ENCODE measurements at regions not wholly inside any gene's neighbourhood (a gene's known extent, or its start where the extent isn't known, plus 50 kb on each side); places are given as distances from the start of the nearest gene placed in this dataset.

DNA sequence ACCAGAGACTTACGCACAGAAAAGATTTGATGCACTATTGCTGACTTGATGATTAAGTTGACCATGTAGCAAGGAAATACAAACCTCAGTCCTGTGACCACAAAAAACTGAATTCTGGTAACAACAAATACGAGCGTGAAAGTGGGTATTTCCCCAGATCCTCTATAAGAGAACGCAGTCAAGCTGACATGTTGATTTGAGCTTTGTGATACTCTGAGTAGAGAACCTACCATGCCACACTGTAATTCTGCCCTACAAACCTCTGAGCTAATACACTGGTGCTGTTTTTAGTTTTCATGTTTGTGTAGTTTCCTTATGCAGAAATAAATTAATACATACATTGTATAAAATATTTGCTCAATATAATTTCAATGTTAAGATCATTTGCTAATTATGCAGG is 565.6 kb upstream of the EPHA5 start:
- Histone ChIP-seq H3K27ac (no peak overlapping the region), H3K36me3 (replicated peaks in 1 of 2; ENCODE audit: insufficient read depth in 1 of 2, low read depth in 2 of 2) (no peaks in the 10 kb centered on the region), H3K4me3 (no peak overlapping the region), H3K4me1 (no peaks in the 10 kb centered on the region), H3K9me3 (no peaks in the 10 kb centered on the region), H3K27me3 (no peaks in the 10 kb centered on the region)
- intact Hi-C loops (cut with DNase I) = no loop called here
- no peak for ATAC-seq
- WGBS, 2 donors = 67 to 71% methylated on average over 4 of the region's 4 CpGs
- TF ChIP-seq, protein P1, sequence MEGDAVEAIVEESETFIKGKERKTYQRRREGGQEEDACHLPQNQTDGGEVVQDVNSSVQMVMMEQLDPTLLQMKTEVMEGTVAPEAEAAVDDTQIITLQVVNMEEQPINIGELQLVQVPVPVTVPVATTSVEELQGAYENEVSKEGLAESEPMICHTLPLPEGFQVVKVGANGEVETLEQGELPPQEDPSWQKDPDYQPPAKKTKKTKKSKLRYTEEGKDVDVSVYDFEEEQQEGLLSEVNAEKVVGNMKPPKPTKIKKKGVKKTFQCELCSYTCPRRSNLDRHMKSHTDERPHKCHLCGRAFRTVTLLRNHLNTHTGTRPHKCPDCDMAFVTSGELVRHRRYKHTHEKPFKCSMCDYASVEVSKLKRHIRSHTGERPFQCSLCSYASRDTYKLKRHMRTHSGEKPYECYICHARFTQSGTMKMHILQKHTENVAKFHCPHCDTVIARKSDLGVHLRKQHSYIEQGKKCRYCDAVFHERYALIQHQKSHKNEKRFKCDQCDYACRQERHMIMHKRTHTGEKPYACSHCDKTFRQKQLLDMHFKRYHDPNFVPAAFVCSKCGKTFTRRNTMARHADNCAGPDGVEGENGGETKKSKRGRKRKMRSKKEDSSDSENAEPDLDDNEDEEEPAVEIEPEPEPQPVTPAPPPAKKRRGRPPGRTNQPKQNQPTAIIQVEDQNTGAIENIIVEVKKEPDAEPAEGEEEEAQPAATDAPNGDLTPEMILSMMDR (IDR thresholded peaks at IDR 0.05) = no peak
- no peak for TF ChIP-seq POLR2A (IDR thresholded peaks at IDR 0.05)
- no peak for DNase-seq

DNA sequence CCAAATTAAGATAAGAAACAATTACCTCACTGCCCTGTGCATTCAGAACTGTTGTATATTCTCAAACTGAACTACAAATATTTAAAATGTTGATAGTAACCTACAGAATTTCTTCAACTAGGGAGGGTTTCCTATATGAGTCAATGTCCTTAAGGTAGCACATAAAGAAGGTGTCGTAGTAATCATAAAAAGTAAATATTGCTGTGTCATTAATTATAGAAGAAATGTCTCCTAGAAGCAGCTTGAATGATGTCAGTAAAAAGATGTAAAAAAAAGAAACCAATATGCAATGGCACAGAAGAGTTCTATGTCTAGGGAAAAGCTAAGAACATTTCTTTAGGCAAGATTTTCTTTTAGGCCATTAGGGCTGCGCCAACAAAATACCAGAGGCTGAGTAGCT is 559.6 kb upstream of the EPHA5 start:
- H3K4me3 ChIP-seq = no peak overlapping the region
- no peak for ATAC-seq
- H3K9me3 ChIP-seq = no peaks in the 10 kb centered on the region
- no peaks in the 10 kb centered on the region for H3K4me1 ChIP-seq
- no peak overlapping the region for H3K27ac ChIP-seq
- no peak for TF ChIP-seq POLR2A (IDR thresholded peaks at IDR 0.05)
- TF ChIP-seq, protein P1 (IDR thresholded peaks at IDR 0.05) = no peak
- H3K36me3 ChIP-seq (replicated peaks in 1 of 2; ENCODE audit: insufficient read depth in 1 of 2, low read depth in 2 of 2) = no peaks in the 10 kb centered on the region
- 57 to 63% methylated on average over 2 of the region's 2 CpGs for WGBS, 2 donors
- no peak for DNase-seq
- H3K27me3 ChIP-seq = no peaks in the 10 kb centered on the region
- intact Hi-C loops (cut with DNase I) = no loop called here

DNA sequence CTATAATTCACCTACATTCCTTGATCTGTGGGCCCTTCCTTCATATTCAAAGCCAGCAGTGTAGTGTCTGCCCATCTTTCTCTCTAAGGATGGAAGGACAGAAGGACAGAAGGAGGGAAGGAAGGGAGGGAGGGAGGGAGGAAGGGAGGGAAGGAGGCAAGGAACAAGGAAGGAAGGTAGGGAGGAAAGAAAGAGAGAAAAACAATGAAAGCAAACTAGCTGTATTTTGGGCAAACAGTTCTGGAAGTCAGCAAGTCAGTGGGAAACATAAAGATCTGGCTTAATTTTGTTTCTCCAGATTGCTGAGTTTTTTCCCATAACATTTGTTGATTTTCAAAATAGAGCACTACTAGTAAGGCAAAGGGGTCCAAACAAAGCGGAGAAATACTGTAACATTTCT is 555.2 kb upstream of the EPHA5 start:
- intact Hi-C loops (cut with DNase I) = no loop called here
- Histone ChIP-seq H3K27me3 (no peaks in the 10 kb centered on the region), H3K4me3 (no peak overlapping the region), H3K36me3 (replicated peaks in 1 of 2; ENCODE audit: insufficient read depth in 1 of 2, low read depth in 2 of 2) (no peaks in the 10 kb centered on the region), H3K27ac (no peak overlapping the region), H3K9me3 (no peaks in the 10 kb centered on the region), H3K4me1 (no peaks in the 10 kb centered on the region)
- TF ChIP-seq, protein P1 (IDR thresholded peaks at IDR 0.05) = no peak
- no peak for TF ChIP-seq POLR2A (IDR thresholded peaks at IDR 0.05)
- WGBS, 2 donors = 76 to 81% methylated on average over 1 of the region's 1 CpG
- ATAC-seq (no peak), DNase-seq (no peak)

DNA sequence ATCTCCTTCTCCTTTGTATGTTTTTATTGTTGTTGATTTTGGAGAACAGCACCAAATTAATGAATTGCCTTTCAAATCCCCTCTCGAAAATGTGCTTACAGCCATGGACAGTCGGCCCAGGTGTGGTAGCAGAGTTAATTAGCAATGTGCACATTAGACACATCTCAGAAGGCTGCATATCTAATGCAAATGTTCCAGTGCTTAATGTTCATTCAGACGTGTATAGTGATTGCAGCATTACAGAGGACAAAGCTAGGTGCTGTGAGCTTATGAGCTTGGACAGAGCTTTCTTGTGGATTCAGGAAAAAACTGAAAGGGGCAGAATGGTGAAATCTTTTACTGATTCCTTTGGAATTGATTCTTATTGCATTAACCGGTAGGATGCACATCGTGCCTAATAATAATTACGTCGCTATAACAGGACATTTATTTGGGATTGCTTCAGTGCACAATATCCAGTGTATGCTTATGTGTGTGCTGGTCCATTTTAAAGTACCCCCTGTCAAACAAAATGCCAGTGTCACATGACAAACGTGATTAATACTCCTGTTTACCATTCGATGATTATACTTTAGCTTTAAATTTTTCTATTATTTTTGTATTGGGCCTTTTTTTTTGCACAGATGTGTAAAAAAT is 552.9 kb upstream of the EPHA5 start:
- intact Hi-C loops (cut with DNase I) = no loop called here
- ATAC-seq = no peak
- 36 to 43% methylated on average over 9 of the region's 9 CpGs for WGBS, 2 donors

DNA sequence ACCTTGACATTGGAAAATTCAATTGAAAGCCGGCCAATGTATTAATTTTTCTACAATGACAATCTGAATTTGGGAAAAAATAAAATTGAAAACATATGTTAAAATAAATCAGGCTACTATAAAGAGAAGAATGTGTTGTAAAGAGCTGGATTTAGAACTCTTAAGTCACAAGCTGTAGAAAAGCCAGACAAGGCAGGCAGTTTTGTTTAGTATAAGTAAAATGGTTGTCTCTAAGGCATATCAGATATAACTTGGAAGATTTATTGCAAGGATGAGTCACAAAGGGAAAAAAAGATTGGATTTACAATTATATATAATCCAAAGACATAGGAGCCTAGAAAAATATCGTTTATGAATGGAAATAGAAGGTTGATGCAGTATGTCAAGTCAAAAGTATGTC is 549.1 kb upstream of the EPHA5 start:
- ATAC-seq (no peak), DNase-seq (no peak)
- TF ChIP-seq, protein P1 (IDR thresholded peaks at IDR 0.05) = no peak
- TF ChIP-seq POLR2A (IDR thresholded peaks at IDR 0.05) = no peak
- Histone ChIP-seq H3K9me3 (no peaks in the 10 kb centered on the region), H3K4me3 (no peak overlapping the region), H3K27me3 (no peaks in the 10 kb centered on the region), H3K4me1 (no peaks in the 10 kb centered on the region), H3K36me3 (replicated peaks in 1 of 2; ENCODE audit: insufficient read depth in 1 of 2, low read depth in 2 of 2) (no peaks in the 10 kb centered on the region), H3K27ac (no peak overlapping the region)
- intact Hi-C loops (cut with DNase I) = no loop called here
- 65 to 72% methylated on average over 2 of the region's 2 CpGs for WGBS, 2 donors

More for the DNA sequence above, 552.9 kb upstream of the EPHA5 start:
- Histone ChIP-seq H3K4me3 (no peak overlapping the region), H3K27ac (no peak overlapping the region), H3K36me3 (replicated peaks in 1 of 2; ENCODE audit: insufficient read depth in 1 of 2, low read depth in 2 of 2) (no peaks in the 10 kb centered on the region), H3K27me3 (no peaks in the 10 kb centered on the region), H3K9me3 (no peaks in the 10 kb centered on the region), H3K4me1 (no peaks in the 10 kb centered on the region)
- no peak for DNase-seq
- no peak for TF ChIP-seq POLR2A (IDR thresholded peaks at IDR 0.05)
- TF ChIP-seq, protein P1 (IDR thresholded peaks at IDR 0.05) = no peak
